DOHH2 (cell line): ENCODE measurements at regions not wholly inside any gene's neighbourhood (a gene's known extent, or its start where the extent isn't known, plus 50 kb on each side); places are given as distances from the start of the nearest gene placed in this dataset.

Source experiments
- H3F3A ChIP-seq: fragments of 200-600 bp; sonication (generic), shearing (Covaris generic); 2 replicates; pipeline ENCODE4 v1.6.0; 2016; ENCODE audit warnings: antibody characterized with exemption, mild to moderate bottlenecking; ENCODE audit not compliant: control insufficient read depth, insufficient read depth
- H3K27ac ChIP-seq: fragments of 200-600 bp; sonication (generic); 2 replicates; pipeline ENCODE4 v1.5.1; 2014; ENCODE audit warnings: low read depth, mild to moderate bottlenecking, low read length, moderate library complexity
- H3K27me3 ChIP-seq: fragments of 200-600 bp; sonication (generic); 2 replicates; pipeline ENCODE4 v1.6.1; 2014; ENCODE audit warnings: mild to moderate bottlenecking, low read length, mixed read lengths; ENCODE audit not compliant: control insufficient read depth
- H3K36me3 ChIP-seq: fragments of 200-600 bp; sonication (generic); 2 replicates; pipeline ENCODE4 v1.6.1; 2014; ENCODE audit warnings: mild to moderate bottlenecking, low read length, moderate library complexity, mixed read lengths; ENCODE audit not compliant: control insufficient read depth
- H3K4me1 ChIP-seq: fragments of 200-600 bp; sonication (generic); 2 replicates; pipeline ENCODE4 v1.6.1; 2014; ENCODE audit warnings: mild to moderate bottlenecking, low read length, mixed read lengths; ENCODE audit not compliant: control insufficient read depth
- H3K4me2 ChIP-seq: fragments of 200-600 bp; sonication (generic); 2 replicates; pipeline ENCODE4 v1.6.0; 2014; ENCODE audit warnings: mild to moderate bottlenecking, low read length, moderate library complexity
- H3K4me3 ChIP-seq: fragments of 200-600 bp; sonication (generic); 2 replicates; pipeline ENCODE4 v1.5.1; 2014; ENCODE audit warnings: mild to moderate bottlenecking, low read length, mixed read lengths
- H3K79me2 ChIP-seq: fragments of 200-600 bp; sonication (generic); 2 replicates; pipeline ENCODE4 v1.6.1; 2014; ENCODE audit warnings: mild to moderate bottlenecking, low read length, mixed read lengths; ENCODE audit not compliant: control insufficient read depth
- H3K9me2 ChIP-seq: fragments of 200-600 bp; sonication (generic); replicated peaks from 2 replicates; pipeline ENCODE4 v1.6.1; 2014; ENCODE audit warnings: mild to moderate bottlenecking, low read length, mixed read lengths; ENCODE audit not compliant: control insufficient read depth
- H3K9me3 ChIP-seq: fragments of 200-600 bp; sonication (generic); 2 replicates; pipeline ENCODE4 v1.6.1; 2014; ENCODE audit warnings: antibody characterized with exemption, low read length, mixed read lengths; ENCODE audit not compliant: control insufficient read depth, insufficient read depth
- H4K20me1 ChIP-seq: fragments of 200-600 bp; sonication (generic); 2 replicates; pipeline ENCODE4 v1.6.0; 2014; ENCODE audit warnings: low read depth, mild to moderate bottlenecking, antibody characterized with exemption, low read length, moderate library complexity; ENCODE audit not compliant: control insufficient read depth, insufficient read depth
- CTCF ChIP-seq: fragments of 200-600 bp; sonication (generic); IDR thresholded peaks from one replicate; pipeline ENCODE4 v1.5.1; 2014; ENCODE audit warnings: antibody characterized with exemption, mild to moderate bottlenecking, low read depth, low read length; ENCODE audit not compliant: poor library complexity, severe bottlenecking
- EZH2phosphoT487 ChIP-seq: fragments of 200-600 bp; sonication (generic); IDR thresholded peaks from 2 replicates; pipeline ENCODE4 v1.6.1; 2017; ENCODE audit warnings: borderline replicate concordance, mild to moderate bottlenecking, antibody characterized with exemption, low read length, moderate library complexity, mixed read lengths

GRCh38 chrX:96447161-96447560, 237.5 kb upstream of the DIAPH2 start:
- no peaks in the 10 kb centered on the region for H3F3A ChIP-seq
- H3K4me1 ChIP-seq = no peaks in the 10 kb centered on the region
- no peaks in the 10 kb centered on the region for H3K36me3 ChIP-seq
- no peaks in the 10 kb centered on the region for H4K20me1 ChIP-seq
- no peak overlapping the region for H3K4me3 ChIP-seq
- no peaks in the 10 kb centered on the region for H3K9me2 ChIP-seq
- H3K79me2 ChIP-seq = no peaks in the 10 kb centered on the region
- H3K27me3 ChIP-seq = no peaks in the 10 kb centered on the region
- no peaks in the 10 kb centered on the region for H3K9me3 ChIP-seq
- no peak for TF ChIP-seq CTCF
- no peak for TF ChIP-seq EZH2phosphoT487
- H3K4me2 ChIP-seq = no peak overlapping the region
- H3K27ac ChIP-seq = no peak overlapping the region

GRCh38 chrX:96449191-96449590, 235.5 kb upstream of the DIAPH2 start:
- H3K36me3 ChIP-seq = no peaks in the 10 kb centered on the region
- no peaks in the 10 kb centered on the region for H3K79me2 ChIP-seq
- H3K4me2 ChIP-seq = no peak overlapping the region
- H3K27me3 ChIP-seq = no peaks in the 10 kb centered on the region
- H3K4me3 ChIP-seq = no peak overlapping the region
- no peaks in the 10 kb centered on the region for H3F3A ChIP-seq
- H3K4me1 ChIP-seq = no peaks in the 10 kb centered on the region
- H4K20me1 ChIP-seq = no peaks in the 10 kb centered on the region
- H3K9me2 ChIP-seq = no peaks in the 10 kb centered on the region
- H3K9me3 ChIP-seq = no peaks in the 10 kb centered on the region
- TF ChIP-seq CTCF (no peak), EZH2phosphoT487 (no peak)
- H3K27ac ChIP-seq = no peak overlapping the region

- Histone ChIP-seq H4K20me1 (no peaks in the 10 kb centered on the region), H3K4me3 (no peak overlapping the region), H3K4me1 (no peaks in the 10 kb centered on the region), H3K9me3 (no peaks in the 10 kb centered on the region), H3K36me3 (no peaks in the 10 kb centered on the region), H3K27ac (no peak overlapping the region), H3K79me2 (no peaks in the 10 kb centered on the region), H3K4me2 (no peak overlapping the region), H3F3A (no peaks in the 10 kb centered on the region), H3K27me3 (no peaks in the 10 kb centered on the region), H3K9me2 (no peaks in the 10 kb centered on the region)
- no peak for TF ChIP-seq EZH2phosphoT487
- TF ChIP-seq CTCF = no peak
These were observed 234.7 kb upstream of the DIAPH2 start for GRCh38 chrX:96449896-96450295.

- Histone ChIP-seq H3K9me2 (no peaks in the 10 kb centered on the region), H3K79me2 (no peaks in the 10 kb centered on the region), H3K27ac (no peak overlapping the region), H3K4me2 (no peak overlapping the region), H3K4me1 (no peaks in the 10 kb centered on the region), H3K9me3 (no peaks in the 10 kb centered on the region), H4K20me1 (no peaks in the 10 kb centered on the region), H3K4me3 (no peak overlapping the region), H3K27me3 (no peaks in the 10 kb centered on the region), H3F3A (no peaks in the 10 kb centered on the region), H3K36me3 (no peaks in the 10 kb centered on the region)
- TF ChIP-seq CTCF (no peak), EZH2phosphoT487 (no peak)
These were observed 231.5 kb upstream of the DIAPH2 start for GRCh38 chrX:96453139-96453538.
